HEK293 (cell line): ENCODE measurements at regions not wholly inside any gene's neighbourhood (a gene's known extent, or its start where the extent isn't known, plus 50 kb on each side); places are given as distances from the start of the nearest gene placed in this dataset.

Experiments
- CTCF ChIA-PET: fragments of 350-600 bp; formaldehyde crosslinking; extraction: SDS; loops from one replicate; lab custom pipeline; 2021; ENCODE audit warnings: antibody characterized with exemption; lab: Yijun Ruan, JAX
- POLR2A ChIA-PET: fragments of 300-600 bp; formaldehyde crosslinking; extraction: SDS; loops from one replicate; lab custom pipeline; 2020; ENCODE audit warnings: antibody characterized with exemption, inconsistent platforms; lab: Yijun Ruan, JAX
- H3K27ac ChIP-seq: fragments of 200-500 bp; sonication (Bioruptor generic); 2 replicates; pipeline ENCODE4 v1.5.1; 2014; ENCODE audit warnings: low read depth, low read length, control low read depth, inconsistent platforms; ENCODE audit errors: extremely low read depth
- H3K36me3 ChIP-seq, 2 experiments: fragments of 200-500 bp in 1 of 2; sonication (Bioruptor generic) in 1 of 2; 1 replicate in 1 of 2; 2 replicates in 1 of 2; pipeline ENCODE4 v1.5.1; 2014 to 2017; ENCODE audit warnings: inconsistent platforms in 2 of 2, low read length in 2 of 2; ENCODE audit not compliant: control insufficient read depth in 2 of 2, insufficient read depth in 1 of 2
- H3K4me1 ChIP-seq: fragments of 200-500 bp; sonication (Bioruptor generic); 2 replicates; pipeline ENCODE4 v1.5.1; 2014; ENCODE audit warnings: mild to moderate bottlenecking, low read length, inconsistent platforms; ENCODE audit not compliant: control insufficient read depth, insufficient read depth
- H3K4me3 ChIP-seq: 2 replicates; pipeline ENCODE4 v1.5.1; 2011; ENCODE audit warnings: low read depth, mild to moderate bottlenecking, control low read depth, low read length, moderate library complexity
- H3K9me3 ChIP-seq: fragments of 200-500 bp; sonication (Bioruptor generic); 2 replicates; pipeline ENCODE4 v1.5.1; 2014; ENCODE audit warnings: low read depth, low read length, inconsistent platforms; ENCODE audit not compliant: control insufficient read depth, insufficient read depth
- BCL6B ChIP-seq: fragments of 450-650 bp; formaldehyde crosslinking; IDR thresholded peaks from 2 replicates; pipeline ENCODE4 v1.5.1; 2017; ENCODE audit warnings: missing biosample characterization, missing genetic modification characterization
- SCRT1 ChIP-seq: fragments of 450-650 bp; formaldehyde crosslinking; IDR thresholded peaks from 2 replicates; pipeline ENCODE4 v1.5.1; 2016; ENCODE audit warnings: missing biosample characterization, missing genetic modification characterization, borderline replicate concordance
- SP7 ChIP-seq: fragments of 450-650 bp; formaldehyde crosslinking; IDR thresholded peaks from 2 replicates; pipeline ENCODE4 v1.5.1; 2016; ENCODE audit warnings: missing biosample characterization, missing genetic modification characterization
- WT1 ChIP-seq: fragments of 450-650 bp; formaldehyde crosslinking; IDR thresholded peaks from 2 replicates; pipeline ENCODE4 v1.5.1; 2016; ENCODE audit warnings: missing biosample characterization, missing genetic modification characterization
- ZBTB21 ChIP-seq: fragments of 450-650 bp; formaldehyde crosslinking; IDR thresholded peaks from 2 replicates; pipeline ENCODE4 v1.5.1; 2017; ENCODE audit warnings: missing biosample characterization, missing genetic modification characterization
- ZBTB7A ChIP-seq: fragments of 450-650 bp; formaldehyde crosslinking; IDR thresholded peaks from 2 replicates; pipeline ENCODE4 v1.5.1; 2016; ENCODE audit warnings: low read depth, missing biosample characterization, missing genetic modification characterization
- ZFHX2 ChIP-seq: fragments of 450-650 bp; formaldehyde crosslinking; conservative IDR thresholded peaks from 2 replicates; pipeline ENCODE4 v1.5.1; 2016; ENCODE audit warnings: missing biosample characterization, missing genetic modification characterization
- ZFP69B ChIP-seq: fragments of 450-650 bp; formaldehyde crosslinking; IDR thresholded peaks from 2 replicates; pipeline ENCODE4 v1.5.1; 2016; ENCODE audit warnings: missing biosample characterization, missing genetic modification characterization
- ZIC2 ChIP-seq: fragments of 450-650 bp; formaldehyde crosslinking; IDR thresholded peaks from 2 replicates; pipeline ENCODE4 v1.5.1; 2016; ENCODE audit warnings: missing biosample characterization, missing genetic modification characterization
- ZNF155 ChIP-seq: fragments of 450-650 bp; formaldehyde crosslinking; IDR thresholded peaks from 2 replicates; pipeline ENCODE4 v1.5.1; 2016; ENCODE audit warnings: missing biosample characterization, missing genetic modification characterization
- ZNF169 ChIP-seq: fragments of 450-650 bp; formaldehyde crosslinking; IDR thresholded peaks from 2 replicates; pipeline ENCODE4 v1.5.1; 2016; ENCODE audit warnings: missing biosample characterization, missing genetic modification characterization
- ZNF2 ChIP-seq: fragments of 450-650 bp; formaldehyde crosslinking; IDR thresholded peaks from 2 replicates; pipeline ENCODE4 v1.5.1; 2016; ENCODE audit warnings: missing biosample characterization, missing genetic modification characterization
- ZNF221 ChIP-seq: fragments of 450-650 bp; formaldehyde crosslinking; IDR thresholded peaks from 2 replicates; pipeline ENCODE4 v1.5.1; 2017; ENCODE audit warnings: missing biosample characterization, missing genetic modification characterization, borderline replicate concordance
- ZNF416 ChIP-seq: fragments of 450-650 bp; formaldehyde crosslinking; IDR thresholded peaks from 2 replicates; pipeline ENCODE4 v1.5.1; 2016; ENCODE audit warnings: missing biosample characterization, missing genetic modification characterization
- ZNF473 ChIP-seq: fragments of 450-650 bp; formaldehyde crosslinking; IDR thresholded peaks from 2 replicates; pipeline ENCODE4 v1.5.1; 2017; ENCODE audit warnings: missing biosample characterization, missing genetic modification characterization
- ZNF544 ChIP-seq: fragments of 450-650 bp; formaldehyde crosslinking; IDR thresholded peaks from 2 replicates; pipeline ENCODE4 v1.5.0; 2017; ENCODE audit warnings: missing biosample characterization, missing genetic modification characterization
- ZSCAN23 ChIP-seq: fragments of 450-650 bp; formaldehyde crosslinking; IDR thresholded peaks from 2 replicates; pipeline ENCODE4 v1.5.1; 2016; ENCODE audit warnings: missing biosample characterization, missing genetic modification characterization
- TF ChIP-seq, protein P1 (sequence below): fragments of 450-650 bp; formaldehyde crosslinking; conservative IDR thresholded peaks from 2 replicates; pipeline ENCODE4 v1.5.1; 2016; ENCODE audit warnings: low read depth, missing biosample characterization, missing genetic modification characterization
- TF ChIP-seq, protein P2 (sequence below): fragments of 450-650 bp; formaldehyde crosslinking; IDR thresholded peaks from 2 replicates; pipeline ENCODE4 v1.5.1; 2016; ENCODE audit warnings: missing biosample characterization, missing genetic modification characterization, low read depth
- TF ChIP-seq, protein P3 (sequence below): fragments of 450-650 bp; formaldehyde crosslinking; conservative IDR thresholded peaks from 2 replicates; pipeline ENCODE4 v1.5.1; 2016; ENCODE audit warnings: low read depth, missing biosample characterization, missing genetic modification characterization

DNA sequence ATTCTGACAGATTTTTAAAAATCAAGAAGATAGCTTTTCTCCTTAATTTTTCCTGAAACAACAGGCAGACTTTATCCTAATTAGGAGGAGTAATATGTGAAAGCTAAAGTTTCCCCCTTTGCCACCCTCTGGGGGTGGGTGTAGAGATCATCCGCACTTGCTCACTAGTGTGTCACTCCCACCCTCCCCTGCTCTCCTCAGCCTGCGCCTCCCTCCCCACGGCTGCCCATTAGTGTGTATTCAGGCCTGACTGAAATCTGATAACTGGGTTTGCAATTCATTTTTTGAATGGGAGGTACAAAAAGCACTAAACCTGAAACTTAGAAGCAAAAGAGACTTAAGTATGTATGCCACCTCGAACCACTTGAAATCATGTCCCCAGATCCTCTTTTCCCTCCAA, 110.4 kb upstream of the TRIM2 start:
- Histone ChIP-seq H3K27ac (no peak overlapping the region), H3K4me1 (no peaks in the 10 kb centered on the region), H3K9me3 (no peaks in the 10 kb centered on the region), H3K36me3 (no peaks in the 10 kb centered on the region), H3K4me3 (no peak overlapping the region)
- ChIA-PET CTCF (interaction anchor here (0.7 to 0.9 kb wide), 2 partner anchors 13 to 247 kb away, joined by 3 read pairs; no protein-coding TSS in a partner anchor), POLR2A (no interaction called here)
- TF ChIP-seq ZFHX2 (tag by site-specific recombination) = no peak
- no peak for TF ChIP-seq ZFP69B (tag by site-specific recombination)
- TF ChIP-seq ZNF2 = no peak
- TF ChIP-seq, protein P1, sequence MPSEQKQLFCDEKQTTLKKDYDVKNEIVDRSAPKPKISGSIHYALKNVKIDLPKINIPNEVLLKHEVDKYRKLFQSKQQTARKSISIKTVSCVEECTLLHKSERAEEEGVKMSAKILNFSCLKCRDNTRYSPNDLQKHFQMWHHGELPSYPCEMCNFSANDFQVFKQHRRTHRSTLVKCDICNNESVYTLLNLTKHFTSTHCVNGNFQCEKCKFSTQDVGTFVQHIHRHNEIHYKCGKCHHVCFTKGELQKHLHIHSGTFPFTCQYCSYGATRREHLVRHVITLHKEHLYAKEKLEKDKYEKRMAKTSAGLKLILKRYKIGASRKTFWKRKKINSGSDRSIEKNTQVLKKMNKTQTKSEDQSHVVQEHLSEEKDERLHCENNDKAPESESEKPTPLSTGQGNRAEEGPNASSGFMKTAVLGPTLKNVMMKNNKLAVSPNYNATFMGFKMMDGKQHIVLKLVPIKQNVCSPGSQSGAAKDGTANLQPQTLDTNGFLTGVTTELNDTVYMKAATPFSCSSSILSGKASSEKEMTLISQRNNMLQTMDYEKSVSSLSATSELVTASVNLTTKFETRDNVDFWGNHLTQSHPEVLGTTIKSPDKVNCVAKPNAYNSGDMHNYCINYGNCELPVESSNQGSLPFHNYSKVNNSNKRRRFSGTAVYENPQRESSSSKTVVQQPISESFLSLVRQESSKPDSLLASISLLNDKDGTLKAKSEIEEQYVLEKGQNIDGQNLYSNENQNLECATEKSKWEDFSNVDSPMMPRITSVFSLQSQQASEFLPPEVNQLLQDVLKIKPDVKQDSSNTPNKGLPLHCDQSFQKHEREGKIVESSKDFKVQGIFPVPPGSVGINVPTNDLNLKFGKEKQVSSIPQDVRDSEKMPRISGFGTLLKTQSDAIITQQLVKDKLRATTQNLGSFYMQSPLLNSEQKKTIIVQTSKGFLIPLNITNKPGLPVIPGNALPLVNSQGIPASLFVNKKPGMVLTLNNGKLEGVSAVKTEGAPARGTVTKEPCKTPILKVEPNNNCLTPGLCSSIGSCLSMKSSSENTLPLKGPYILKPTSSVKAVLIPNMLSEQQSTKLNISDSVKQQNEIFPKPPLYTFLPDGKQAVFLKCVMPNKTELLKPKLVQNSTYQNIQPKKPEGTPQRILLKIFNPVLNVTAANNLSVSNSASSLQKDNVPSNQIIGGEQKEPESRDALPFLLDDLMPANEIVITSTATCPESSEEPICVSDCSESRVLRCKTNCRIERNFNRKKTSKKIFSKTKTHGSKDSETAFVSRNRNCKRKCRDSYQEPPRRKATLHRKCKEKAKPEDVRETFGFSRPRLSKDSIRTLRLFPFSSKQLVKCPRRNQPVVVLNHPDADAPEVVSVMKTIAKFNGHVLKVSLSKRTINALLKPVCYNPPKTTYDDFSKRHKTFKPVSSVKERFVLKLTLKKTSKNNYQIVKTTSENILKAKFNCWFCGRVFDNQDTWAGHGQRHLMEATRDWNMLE (tag by site-specific recombination) = no peak
- no peak for TF ChIP-seq ZNF544
- TF ChIP-seq ZBTB21 = no peak
- no peak for TF ChIP-seq WT1 (tag by site-specific recombination)
- TF ChIP-seq, protein P2, sequence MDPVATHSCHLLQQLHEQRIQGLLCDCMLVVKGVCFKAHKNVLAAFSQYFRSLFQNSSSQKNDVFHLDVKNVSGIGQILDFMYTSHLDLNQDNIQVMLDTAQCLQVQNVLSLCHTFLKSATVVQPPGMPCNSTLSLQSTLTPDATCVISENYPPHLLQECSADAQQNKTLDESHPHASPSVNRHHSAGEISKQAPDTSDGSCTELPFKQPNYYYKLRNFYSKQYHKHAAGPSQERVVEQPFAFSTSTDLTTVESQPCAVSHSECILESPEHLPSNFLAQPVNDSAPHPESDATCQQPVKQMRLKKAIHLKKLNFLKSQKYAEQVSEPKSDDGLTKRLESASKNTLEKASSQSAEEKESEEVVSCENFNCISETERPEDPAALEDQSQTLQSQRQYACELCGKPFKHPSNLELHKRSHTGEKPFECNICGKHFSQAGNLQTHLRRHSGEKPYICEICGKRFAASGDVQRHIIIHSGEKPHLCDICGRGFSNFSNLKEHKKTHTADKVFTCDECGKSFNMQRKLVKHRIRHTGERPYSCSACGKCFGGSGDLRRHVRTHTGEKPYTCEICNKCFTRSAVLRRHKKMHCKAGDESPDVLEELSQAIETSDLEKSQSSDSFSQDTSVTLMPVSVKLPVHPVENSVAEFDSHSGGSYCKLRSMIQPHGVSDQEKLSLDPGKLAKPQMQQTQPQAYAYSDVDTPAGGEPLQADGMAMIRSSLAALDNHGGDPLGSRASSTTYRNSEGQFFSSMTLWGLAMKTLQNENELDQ (tag by site-specific recombination) = no peak
- TF ChIP-seq ZBTB7A (tag by site-specific recombination) = no peak
- TF ChIP-seq ZIC2 (tag by site-specific recombination) = no peak
- no peak for TF ChIP-seq SP7 (tag by site-specific recombination)
- TF ChIP-seq, protein P3, sequence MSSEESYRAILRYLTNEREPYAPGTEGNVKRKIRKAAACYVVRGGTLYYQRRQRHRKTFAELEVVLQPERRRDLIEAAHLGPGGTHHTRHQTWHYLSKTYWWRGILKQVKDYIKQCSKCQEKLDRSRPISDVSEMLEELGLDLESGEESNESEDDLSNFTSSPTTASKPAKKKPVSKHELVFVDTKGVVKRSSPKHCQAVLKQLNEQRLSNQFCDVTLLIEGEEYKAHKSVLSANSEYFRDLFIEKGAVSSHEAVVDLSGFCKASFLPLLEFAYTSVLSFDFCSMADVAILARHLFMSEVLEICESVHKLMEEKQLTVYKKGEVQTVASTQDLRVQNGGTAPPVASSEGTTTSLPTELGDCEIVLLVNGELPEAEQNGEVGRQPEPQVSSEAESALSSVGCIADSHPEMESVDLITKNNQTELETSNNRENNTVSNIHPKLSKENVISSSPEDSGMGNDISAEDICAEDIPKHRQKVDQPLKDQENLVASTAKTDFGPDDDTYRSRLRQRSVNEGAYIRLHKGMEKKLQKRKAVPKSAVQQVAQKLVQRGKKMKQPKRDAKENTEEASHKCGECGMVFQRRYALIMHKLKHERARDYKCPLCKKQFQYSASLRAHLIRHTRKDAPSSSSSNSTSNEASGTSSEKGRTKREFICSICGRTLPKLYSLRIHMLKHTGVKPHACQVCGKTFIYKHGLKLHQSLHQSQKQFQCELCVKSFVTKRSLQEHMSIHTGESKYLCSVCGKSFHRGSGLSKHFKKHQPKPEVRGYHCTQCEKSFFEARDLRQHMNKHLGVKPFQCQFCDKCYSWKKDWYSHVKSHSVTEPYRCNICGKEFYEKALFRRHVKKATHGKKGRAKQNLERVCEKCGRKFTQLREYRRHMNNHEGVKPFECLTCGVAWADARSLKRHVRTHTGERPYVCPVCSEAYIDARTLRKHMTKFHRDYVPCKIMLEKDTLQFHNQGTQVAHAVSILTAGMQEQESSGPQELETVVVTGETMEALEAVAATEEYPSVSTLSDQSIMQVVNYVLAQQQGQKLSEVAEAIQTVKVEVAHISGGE = no peak
- no peak for TF ChIP-seq ZNF155 (tag by site-specific recombination)
- TF ChIP-seq ZNF169 (tag by site-specific recombination) = no peak
- no peak for TF ChIP-seq ZNF416
- TF ChIP-seq ZSCAN23 (tag by site-specific recombination) = no peak
- TF ChIP-seq ZNF221 (tag by site-specific recombination) = no peak
- TF ChIP-seq BCL6B (tag by site-specific recombination) = no peak
- TF ChIP-seq SCRT1 (tag by site-specific recombination) = no peak
- TF ChIP-seq ZNF473 (tag by site-specific recombination) = no peak
